ENCODE measurements at regions not wholly inside any gene's neighbourhood (a gene's known extent, or its start where the extent isn't known, plus 50 kb on each side); places are given as distances from the start of the nearest gene placed in this dataset.
"Not testable (repeated sequence)": the region's sequence is repeated elsewhere in the genome, so short reads cannot be mapped to it uniquely, and the experiment has no call there.

DNA sequence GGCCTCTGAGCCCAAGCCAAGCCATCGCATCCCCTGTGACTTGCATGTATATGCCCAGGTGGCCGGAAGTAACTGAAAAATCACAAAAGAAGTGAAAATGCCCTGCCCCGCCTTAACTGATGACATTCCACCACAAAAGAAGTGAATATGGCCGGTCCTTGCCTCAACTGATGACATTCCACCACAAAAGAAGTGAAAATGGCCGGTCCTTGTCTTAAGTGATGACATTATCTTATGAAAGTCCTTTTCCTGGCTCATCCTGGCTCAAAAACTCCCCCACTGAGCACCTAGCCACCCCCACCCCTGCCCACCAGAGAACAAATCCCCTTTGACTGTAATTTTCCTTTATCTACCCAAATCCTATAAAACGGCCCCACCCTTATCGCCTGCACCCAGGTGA, 712.7 kb upstream of the PABPC4L start:
- TF ChIP-seq YY1 (IDR thresholded peaks at IDR 0.05; ENCODE audit: extremely low read depth, insufficient replicate concordance, low read depth, low read length); CEBPB (IDR thresholded peaks at IDR 0.05; ENCODE audit: low read depth); SIN3A (IDR thresholded peaks at IDR 0.05; ENCODE audit: low read depth); EZH2phosphoT487 (IDR thresholded peaks at IDR 0.05; ENCODE audit: borderline replicate concordance); POLR2A (IDR thresholded peaks at IDR 0.05; ENCODE audit: borderline replicate concordance, extremely low read depth, insufficient read depth, insufficient read length); POLR2AphosphoS5 (IDR thresholded peaks at IDR 0.05; ENCODE audit: low read depth, low read length); EZH2 (IDR thresholded peaks at IDR 0.05); JUND (IDR thresholded peaks at IDR 0.05); EGR1 (IDR thresholded peaks at IDR 0.05; ENCODE audit: low read depth); RAD21 (IDR thresholded peaks at IDR 0.05; ENCODE audit: low read depth): not testable (repeated sequence)
- TF ChIP-seq, protein P1, sequence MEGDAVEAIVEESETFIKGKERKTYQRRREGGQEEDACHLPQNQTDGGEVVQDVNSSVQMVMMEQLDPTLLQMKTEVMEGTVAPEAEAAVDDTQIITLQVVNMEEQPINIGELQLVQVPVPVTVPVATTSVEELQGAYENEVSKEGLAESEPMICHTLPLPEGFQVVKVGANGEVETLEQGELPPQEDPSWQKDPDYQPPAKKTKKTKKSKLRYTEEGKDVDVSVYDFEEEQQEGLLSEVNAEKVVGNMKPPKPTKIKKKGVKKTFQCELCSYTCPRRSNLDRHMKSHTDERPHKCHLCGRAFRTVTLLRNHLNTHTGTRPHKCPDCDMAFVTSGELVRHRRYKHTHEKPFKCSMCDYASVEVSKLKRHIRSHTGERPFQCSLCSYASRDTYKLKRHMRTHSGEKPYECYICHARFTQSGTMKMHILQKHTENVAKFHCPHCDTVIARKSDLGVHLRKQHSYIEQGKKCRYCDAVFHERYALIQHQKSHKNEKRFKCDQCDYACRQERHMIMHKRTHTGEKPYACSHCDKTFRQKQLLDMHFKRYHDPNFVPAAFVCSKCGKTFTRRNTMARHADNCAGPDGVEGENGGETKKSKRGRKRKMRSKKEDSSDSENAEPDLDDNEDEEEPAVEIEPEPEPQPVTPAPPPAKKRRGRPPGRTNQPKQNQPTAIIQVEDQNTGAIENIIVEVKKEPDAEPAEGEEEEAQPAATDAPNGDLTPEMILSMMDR (IDR thresholded peaks at IDR 0.05 in 2 of 3, conservative IDR thresholded peaks at IDR 0.05 in 1 of 3; ENCODE audit: borderline replicate concordance in 1 of 3, insufficient read depth in 1 of 3, low read depth in 2 of 3, low read length in 2 of 3), result not testable (repeated sequence)
- TF ChIP-seq, protein P2, sequence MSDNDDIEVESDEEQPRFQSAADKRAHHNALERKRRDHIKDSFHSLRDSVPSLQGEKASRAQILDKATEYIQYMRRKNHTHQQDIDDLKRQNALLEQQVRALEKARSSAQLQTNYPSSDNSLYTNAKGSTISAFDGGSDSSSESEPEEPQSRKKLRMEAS (IDR thresholded peaks at IDR 0.05), result not testable (repeated sequence)
- TF ChIP-seq, protein P3, sequence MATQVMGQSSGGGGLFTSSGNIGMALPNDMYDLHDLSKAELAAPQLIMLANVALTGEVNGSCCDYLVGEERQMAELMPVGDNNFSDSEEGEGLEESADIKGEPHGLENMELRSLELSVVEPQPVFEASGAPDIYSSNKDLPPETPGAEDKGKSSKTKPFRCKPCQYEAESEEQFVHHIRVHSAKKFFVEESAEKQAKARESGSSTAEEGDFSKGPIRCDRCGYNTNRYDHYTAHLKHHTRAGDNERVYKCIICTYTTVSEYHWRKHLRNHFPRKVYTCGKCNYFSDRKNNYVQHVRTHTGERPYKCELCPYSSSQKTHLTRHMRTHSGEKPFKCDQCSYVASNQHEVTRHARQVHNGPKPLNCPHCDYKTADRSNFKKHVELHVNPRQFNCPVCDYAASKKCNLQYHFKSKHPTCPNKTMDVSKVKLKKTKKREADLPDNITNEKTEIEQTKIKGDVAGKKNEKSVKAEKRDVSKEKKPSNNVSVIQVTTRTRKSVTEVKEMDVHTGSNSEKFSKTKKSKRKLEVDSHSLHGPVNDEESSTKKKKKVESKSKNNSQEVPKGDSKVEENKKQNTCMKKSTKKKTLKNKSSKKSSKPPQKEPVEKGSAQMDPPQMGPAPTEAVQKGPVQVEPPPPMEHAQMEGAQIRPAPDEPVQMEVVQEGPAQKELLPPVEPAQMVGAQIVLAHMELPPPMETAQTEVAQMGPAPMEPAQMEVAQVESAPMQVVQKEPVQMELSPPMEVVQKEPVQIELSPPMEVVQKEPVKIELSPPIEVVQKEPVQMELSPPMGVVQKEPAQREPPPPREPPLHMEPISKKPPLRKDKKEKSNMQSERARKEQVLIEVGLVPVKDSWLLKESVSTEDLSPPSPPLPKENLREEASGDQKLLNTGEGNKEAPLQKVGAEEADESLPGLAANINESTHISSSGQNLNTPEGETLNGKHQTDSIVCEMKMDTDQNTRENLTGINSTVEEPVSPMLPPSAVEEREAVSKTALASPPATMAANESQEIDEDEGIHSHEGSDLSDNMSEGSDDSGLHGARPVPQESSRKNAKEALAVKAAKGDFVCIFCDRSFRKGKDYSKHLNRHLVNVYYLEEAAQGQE (IDR thresholded peaks at IDR 0.05; ENCODE audit: low read depth), result not testable (repeated sequence)
- TF ChIP-seq, protein P4, sequence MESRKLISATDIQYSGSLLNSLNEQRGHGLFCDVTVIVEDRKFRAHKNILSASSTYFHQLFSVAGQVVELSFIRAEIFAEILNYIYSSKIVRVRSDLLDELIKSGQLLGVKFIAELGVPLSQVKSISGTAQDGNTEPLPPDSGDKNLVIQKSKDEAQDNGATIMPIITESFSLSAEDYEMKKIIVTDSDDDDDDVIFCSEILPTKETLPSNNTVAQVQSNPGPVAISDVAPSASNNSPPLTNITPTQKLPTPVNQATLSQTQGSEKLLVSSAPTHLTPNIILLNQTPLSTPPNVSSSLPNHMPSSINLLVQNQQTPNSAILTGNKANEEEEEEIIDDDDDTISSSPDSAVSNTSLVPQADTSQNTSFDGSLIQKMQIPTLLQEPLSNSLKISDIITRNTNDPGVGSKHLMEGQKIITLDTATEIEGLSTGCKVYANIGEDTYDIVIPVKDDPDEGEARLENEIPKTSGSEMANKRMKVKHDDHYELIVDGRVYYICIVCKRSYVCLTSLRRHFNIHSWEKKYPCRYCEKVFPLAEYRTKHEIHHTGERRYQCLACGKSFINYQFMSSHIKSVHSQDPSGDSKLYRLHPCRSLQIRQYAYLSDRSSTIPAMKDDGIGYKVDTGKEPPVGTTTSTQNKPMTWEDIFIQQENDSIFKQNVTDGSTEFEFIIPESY (IDR thresholded peaks at IDR 0.05; ENCODE audit: extremely low read depth, insufficient replicate concordance, low read length), result not testable (repeated sequence)

All from HCT116 (cell line).